Vagina (tissue), 2 donors: ENCODE measurements at regions not wholly inside any gene's neighbourhood (a gene's known extent, or its start where the extent isn't known, plus 50 kb on each side); places are given as distances from the start of the nearest gene placed in this dataset.

Source experiments
- DNase-seq, 2 donors: peaks; one replicate each; pipeline ENCODE4 v3.0.0-alpha.2; 2017; ENCODE audit errors: extremely low spot score in 2 of 2
- H3K27ac ChIP-seq: fragments of 200-600 bp; sonication (generic); one replicate; pipeline ENCODE4 v1.5.1; 2019
- H3K27me3 ChIP-seq: fragments of 200-600 bp; sonication (generic); one replicate; pipeline ENCODE4 v1.5.1; 2019
- H3K36me3 ChIP-seq, 2 donors: fragments of 200-600 bp; sonication (generic); one replicate each; pipeline ENCODE4 v1.5.1; 2017 to 2019
- H3K4me1 ChIP-seq: fragments of 200-600 bp; sonication (generic); one replicate; pipeline ENCODE4 v1.5.1; 2019
- H3K4me3 ChIP-seq, 2 donors: fragments of 200-600 bp; sonication (generic); 1 replicate in 1 of 2; 2 replicates in 1 of 2; pipeline ENCODE4 v1.5.1; 2016 to 2019
- H3K9me3 ChIP-seq: fragments of 200-600 bp; sonication (generic); one replicate; pipeline ENCODE4 v1.5.1; 2019
- POLR2A ChIP-seq, 2 donors: fragments of 450-650 bp; IDR thresholded peaks; one replicate each; pipeline ENCODE4 v1.6.1; 2017; ENCODE audit warnings: antibody characterized with exemption in 2 of 2, mild to moderate bottlenecking in 2 of 2, moderate library complexity in 2 of 2
- POLR2AphosphoS5 ChIP-seq, 2 donors: sonication (generic); formaldehyde crosslinking; IDR thresholded peaks; one replicate each; pipeline ENCODE4 v1.9.0; 2017; ENCODE audit warnings: antibody characterized with exemption in 2 of 2, mild to moderate bottlenecking in 2 of 2, low read depth in 1 of 2; ENCODE audit not compliant: insufficient read depth in 1 of 2
- intact Hi-C: fragments of 100-400 bp; cut with DNase I; formaldehyde crosslinking; loops from one replicate; pipeline ENCODE4 v1.15.1; 2023
- TF ChIP-seq, protein P1 (sequence below), 3 experiments: fragments of 450-650 bp in 2 of 3; fragments of 200-600 bp in 1 of 3; sonication (generic) in 1 of 3; IDR thresholded peaks; one replicate each; pipeline ENCODE4 v1.5.1; 2017 to 2019; ENCODE audit warnings: antibody characterized with exemption in 3 of 3, mild to moderate bottlenecking in 2 of 3, moderate library complexity in 2 of 3

DNA sequence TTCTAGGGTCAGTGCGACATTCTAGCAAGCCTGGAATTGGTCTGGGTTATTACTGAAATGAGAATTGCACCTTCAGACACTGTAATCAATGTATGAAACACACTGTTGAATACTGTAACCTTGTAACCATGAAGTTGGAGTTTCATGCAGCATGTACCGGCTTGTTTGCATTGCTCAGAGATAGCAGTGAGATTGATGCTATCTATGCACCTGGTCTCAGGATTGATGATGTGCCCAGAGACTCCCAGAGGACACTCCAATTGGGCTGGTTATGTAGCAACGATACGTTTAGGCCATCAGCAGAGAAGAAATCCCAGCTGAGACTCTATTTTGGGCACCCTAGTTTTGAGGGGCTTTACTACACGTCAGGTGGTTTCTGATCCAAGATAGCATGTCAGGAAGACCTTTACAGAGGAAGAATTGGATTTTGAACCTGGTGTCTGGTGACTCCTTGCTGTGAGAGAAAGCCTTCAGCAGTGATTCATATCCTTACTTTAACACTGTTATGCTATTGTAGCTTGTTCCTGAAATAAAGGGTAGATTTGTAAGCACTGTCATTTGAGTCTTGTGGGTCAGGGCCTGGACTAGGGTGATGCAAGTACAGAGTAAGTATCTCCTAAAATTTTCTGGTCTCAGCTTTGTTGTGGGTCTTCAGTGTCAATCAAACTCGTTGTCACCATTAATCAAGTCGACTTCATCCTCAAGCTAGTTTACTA is 305.1 kb upstream of the GULP1 start:
- TF ChIP-seq POLR2A (IDR thresholded peaks at IDR 0.05) (no peak), POLR2AphosphoS5 (IDR thresholded peaks at IDR 0.05; ENCODE audit: insufficient read depth in 1 of 2, low read depth in 1 of 2) (no peak)
- TF ChIP-seq, protein P1, sequence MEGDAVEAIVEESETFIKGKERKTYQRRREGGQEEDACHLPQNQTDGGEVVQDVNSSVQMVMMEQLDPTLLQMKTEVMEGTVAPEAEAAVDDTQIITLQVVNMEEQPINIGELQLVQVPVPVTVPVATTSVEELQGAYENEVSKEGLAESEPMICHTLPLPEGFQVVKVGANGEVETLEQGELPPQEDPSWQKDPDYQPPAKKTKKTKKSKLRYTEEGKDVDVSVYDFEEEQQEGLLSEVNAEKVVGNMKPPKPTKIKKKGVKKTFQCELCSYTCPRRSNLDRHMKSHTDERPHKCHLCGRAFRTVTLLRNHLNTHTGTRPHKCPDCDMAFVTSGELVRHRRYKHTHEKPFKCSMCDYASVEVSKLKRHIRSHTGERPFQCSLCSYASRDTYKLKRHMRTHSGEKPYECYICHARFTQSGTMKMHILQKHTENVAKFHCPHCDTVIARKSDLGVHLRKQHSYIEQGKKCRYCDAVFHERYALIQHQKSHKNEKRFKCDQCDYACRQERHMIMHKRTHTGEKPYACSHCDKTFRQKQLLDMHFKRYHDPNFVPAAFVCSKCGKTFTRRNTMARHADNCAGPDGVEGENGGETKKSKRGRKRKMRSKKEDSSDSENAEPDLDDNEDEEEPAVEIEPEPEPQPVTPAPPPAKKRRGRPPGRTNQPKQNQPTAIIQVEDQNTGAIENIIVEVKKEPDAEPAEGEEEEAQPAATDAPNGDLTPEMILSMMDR (IDR thresholded peaks at IDR 0.05): no peak
- DNase-seq: no peak
- intact Hi-C loops: no loop called here
- H3K27ac ChIP-seq: no peak overlapping the region
- H3K36me3 ChIP-seq: no peaks in the 10 kb centered on the region
- H3K4me1 ChIP-seq: no peaks in the 10 kb centered on the region
- no peak overlapping the region for H3K4me3 ChIP-seq
- no peaks in the 10 kb centered on the region for H3K9me3 ChIP-seq
- H3K27me3 ChIP-seq: no peaks in the 10 kb centered on the region

DNA sequence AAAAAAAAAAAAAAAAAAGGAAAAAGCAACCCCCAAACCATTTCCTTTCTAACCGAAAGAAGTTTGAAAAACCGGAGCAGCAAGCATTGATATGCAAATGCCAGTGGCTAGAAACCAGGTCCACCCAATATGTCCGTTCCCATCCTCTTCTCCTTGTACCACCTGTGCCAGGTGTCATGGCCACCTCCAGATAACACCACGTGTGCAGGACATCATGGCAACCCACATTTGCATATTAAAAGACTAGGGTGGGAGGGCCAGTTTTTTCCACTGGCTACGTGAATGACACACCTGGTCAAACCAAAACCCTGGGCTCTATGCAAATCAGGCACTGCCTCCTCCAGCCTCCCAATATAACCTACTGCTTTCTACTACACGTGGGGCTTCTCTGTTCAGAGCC is 303.3 kb upstream of the GULP1 start:
- no peak overlapping the region for H3K4me3 ChIP-seq
- H3K4me1 ChIP-seq: no peaks in the 10 kb centered on the region
- H3K36me3 ChIP-seq: no peaks in the 10 kb centered on the region
- intact Hi-C loops: no loop called here
- no peaks in the 10 kb centered on the region for H3K9me3 ChIP-seq
- TF ChIP-seq POLR2A (IDR thresholded peaks at IDR 0.05) (no peak), POLR2AphosphoS5 (IDR thresholded peaks at IDR 0.05; ENCODE audit: insufficient read depth in 1 of 2, low read depth in 1 of 2) (no peak)
- TF ChIP-seq, protein P1 (IDR thresholded peaks at IDR 0.05): no peak
- H3K27ac ChIP-seq: no peak overlapping the region
- no peak for DNase-seq
- no peaks in the 10 kb centered on the region for H3K27me3 ChIP-seq

- intact Hi-C loops: no loop called here
- no peak overlapping the region for H3K4me3 ChIP-seq
- no peak for TF ChIP-seq POLR2A (IDR thresholded peaks at IDR 0.05)
- TF ChIP-seq, protein P1 (IDR thresholded peaks at IDR 0.05): no peak
- no peak for TF ChIP-seq POLR2AphosphoS5 (IDR thresholded peaks at IDR 0.05; ENCODE audit: insufficient read depth in 1 of 2, low read depth in 1 of 2)
- no peak overlapping the region for H3K27ac ChIP-seq
- no peaks in the 10 kb centered on the region for H3K4me1 ChIP-seq
- no peaks in the 10 kb centered on the region for H3K9me3 ChIP-seq
- H3K36me3 ChIP-seq: no peaks in the 10 kb centered on the region
- no peak for DNase-seq
- no peaks in the 10 kb centered on the region for H3K27me3 ChIP-seq
Observed at GRCh38 chr2:187989925-187990623, 301.6 kb upstream of the GULP1 start.

DNA sequence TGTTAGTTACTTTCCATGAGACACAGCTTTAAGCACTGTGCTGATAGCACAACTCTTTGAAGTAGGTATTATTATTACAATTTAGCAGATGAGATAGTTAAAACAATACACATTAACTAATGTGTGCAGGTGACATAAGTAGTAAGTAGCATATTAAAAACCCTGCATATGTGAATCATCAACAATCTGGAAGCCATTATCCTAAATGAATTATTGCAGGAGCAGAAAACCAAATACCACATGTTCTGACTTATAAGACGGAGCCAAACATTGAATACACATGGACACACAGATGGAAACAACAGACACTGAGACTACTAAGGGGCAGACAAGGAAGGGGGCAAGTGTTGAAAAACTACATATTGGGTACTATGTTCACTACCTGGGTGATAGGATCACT is 300.3 kb upstream of the GULP1 start:
- intact Hi-C loops: no loop called here
- H3K9me3 ChIP-seq: no peaks in the 10 kb centered on the region
- H3K4me1 ChIP-seq: no peaks in the 10 kb centered on the region

More for the DNA sequence above, 300.3 kb upstream of the GULP1 start:
- H3K36me3 ChIP-seq: no peaks in the 10 kb centered on the region
- H3K4me3 ChIP-seq: no peak overlapping the region
- no peak for DNase-seq
- no peaks in the 10 kb centered on the region for H3K27me3 ChIP-seq
- no peak for TF ChIP-seq POLR2A (IDR thresholded peaks at IDR 0.05)
- TF ChIP-seq, protein P1 (IDR thresholded peaks at IDR 0.05): no peak
- no peak for TF ChIP-seq POLR2AphosphoS5 (IDR thresholded peaks at IDR 0.05; ENCODE audit: insufficient read depth in 1 of 2, low read depth in 1 of 2)
- H3K27ac ChIP-seq: no peak overlapping the region
